B cell (primary cell): ENCODE measurements at regions not wholly inside any gene's neighbourhood (a gene's known extent, or its start where the extent isn't known, plus 50 kb on each side); places are given as distances from the start of the nearest gene placed in this dataset.

Source experiments
- ATAC-seq: fragments of 200-7000 bp; cut with Tn5 transposase; one replicate; pipeline ENCODE4 v1.10.0; 2021; ENCODE audit warnings: low read depth, mild to moderate bottlenecking, moderate number of reproducible peaks, moderate library complexity
- CTCF ChIA-PET: fragments of 350-600 bp; sonication (Branson Sonifier 250); formaldehyde crosslinking; loops from one replicate; lab custom pipeline; 2021; ENCODE audit warnings: antibody characterized with exemption, inconsistent platforms; lab: Charles Lee
- POLR2A ChIA-PET: fragments of 350-600 bp; sonication (Branson Sonifier 250); formaldehyde crosslinking; loops from one replicate; lab custom pipeline; 2021; ENCODE audit warnings: antibody characterized with exemption; lab: Charles Lee
- DNase-seq: peaks from one replicate; pipeline ENCODE4 v3.0.0; 2013
- H2AFZ ChIP-seq: 2 replicates; pipeline ENCODE4 v1.6.1; 2012; ENCODE audit warnings: mild to moderate bottlenecking, low read depth, low read length; ENCODE audit not compliant: insufficient read depth, poor library complexity, severe bottlenecking
- H3K27ac ChIP-seq, 2 donors: 1 replicate in 1 of 2; 2 replicates in 1 of 2; pipeline ENCODE4 v1.5.1; 2012 to 2013; ENCODE audit warnings: low read length in 2 of 2, mild to moderate bottlenecking in 2 of 2, moderate library complexity in 1 of 2
- H3K27me3 ChIP-seq, 4 experiments: fragments of 200-600 bp in 1 of 4; sonication (generic) in 1 of 4; replicated peaks in 1 of 4; 1 replicate in 2 of 4; 2 replicates in 2 of 4; pipeline versions ENCODE4 v1.6.1 to v1.7.0; 2013 to 2016; ENCODE audit warnings: low read length in 3 of 4, mild to moderate bottlenecking in 2 of 4, mixed read lengths in 1 of 4, moderate library complexity in 1 of 4; ENCODE audit not compliant: insufficient read depth in 4 of 4, control insufficient read depth in 3 of 4; ENCODE audit errors: control extremely low read depth in 1 of 4
- H3K36me3 ChIP-seq, 2 experiments: replicated peaks in 1 of 2; 1 replicate in 1 of 2; 2 replicates in 1 of 2; pipeline versions ENCODE4 v1.6.1 to v1.7.1; 2013; ENCODE audit warnings: low read length in 1 of 2; ENCODE audit not compliant: insufficient read depth in 2 of 2, control insufficient read depth in 1 of 2; ENCODE audit errors: control extremely low read depth in 1 of 2, extremely low read depth in 1 of 2
- H3K4me1 ChIP-seq, 2 donors: fragments of 200-600 bp in 1 of 2; sonication (generic) in 1 of 2; 1 replicate in 1 of 2; 2 replicates in 1 of 2; pipeline versions ENCODE4 v1.5.1 to v1.6.1; 2013 to 2017; ENCODE audit warnings: low read length in 2 of 2; ENCODE audit not compliant: control insufficient read depth in 2 of 2, insufficient read depth in 2 of 2
- H3K4me2 ChIP-seq: replicated peaks from 2 replicates; pipeline ENCODE3; 2012; ENCODE audit warnings: mild to moderate bottlenecking, low read depth, low read length; ENCODE audit not compliant: poor library complexity, severe bottlenecking
- H3K4me3 ChIP-seq, 5 experiments: fragments of 200-600 bp in 1 of 5; sonication (generic) in 1 of 5; 1 replicate in 3 of 5; 2 replicates in 2 of 5; pipeline versions ENCODE4 v1.5.1 to v1.7.0; 2011 to 2016; ENCODE audit warnings: low read length in 4 of 5, mild to moderate bottlenecking in 4 of 5, low read depth in 2 of 5, control low read depth in 1 of 5, moderate library complexity in 1 of 5; ENCODE audit not compliant: insufficient read depth in 1 of 5; ENCODE audit errors: control extremely low read depth in 1 of 5, extremely low read depth in 1 of 5
- H3K79me2 ChIP-seq: fragments of 200-600 bp; sonication (generic); one replicate; pipeline ENCODE4 v1.6.0; 2016; ENCODE audit warnings: low read length; ENCODE audit not compliant: control insufficient read depth, insufficient read depth
- H3K9ac ChIP-seq: fragments of 200-600 bp; sonication (generic); 2 replicates; pipeline ENCODE4 v1.6.1; 2017; ENCODE audit warnings: mild to moderate bottlenecking, low read length, moderate library complexity
- H3K9me3 ChIP-seq, 3 donors: one replicate each; pipeline versions ENCODE4 v1.6.1 to v1.7.1; 2013; ENCODE audit warnings: low read length in 2 of 3; ENCODE audit not compliant: control insufficient read depth in 2 of 3, insufficient read depth in 1 of 3; ENCODE audit errors: control extremely low read depth in 1 of 3
- H4K20me1 ChIP-seq: 2 replicates; pipeline ENCODE4 v1.6.0; 2012; ENCODE audit warnings: mild to moderate bottlenecking, low read length; ENCODE audit not compliant: insufficient read depth, control insufficient read depth, poor library complexity, severe bottlenecking
- H3K27ac Mint-ChIP-seq: one replicate; pipeline ENCODE4 v1.8.0; 2021; ENCODE audit warnings: mixed read lengths
- H3K27me3 Mint-ChIP-seq: one replicate; pipeline ENCODE4 v1.8.0; 2021; ENCODE audit warnings: mixed read lengths
- H3K4me1 Mint-ChIP-seq: one replicate; pipeline ENCODE4 v1.8.0; 2021; ENCODE audit warnings: mixed read lengths
- H3K4me3 Mint-ChIP-seq: one replicate; pipeline ENCODE4 v1.8.0; 2021; ENCODE audit warnings: mixed read lengths
- H3K9me3 Mint-ChIP-seq: one replicate; pipeline ENCODE4 v1.8.0; 2022; ENCODE audit warnings: mixed read lengths; ENCODE audit not compliant: insufficient read depth
- EZH2 ChIP-seq: IDR thresholded peaks from 2 replicates; pipeline ENCODE4 v1.6.1; 2012; ENCODE audit warnings: borderline replicate concordance, low read depth, mild to moderate bottlenecking, moderate library complexity, low read length; ENCODE audit not compliant: insufficient read depth, poor library complexity, severe bottlenecking
- WGBS: methylation state at CpG from one replicate; pipeline ENCODE4 v1.1.5; 2013; ENCODE audit warnings: missing lambda C conversion rate; ENCODE audit not compliant: insufficient coverage; 5-methylcytosine and 5-hydroxymethylcytosine counted together
- intact Hi-C: fragments of 100-400 bp; cut with micrococcal nuclease; formaldehyde crosslinking; loops from one replicate; pipeline ENCODE4 v1.10.0; 2022
- TF ChIP-seq, protein P1 (sequence below): fragments of 200-600 bp; IDR thresholded peaks from one replicate; pipeline ENCODE4 v1.8.0; 2022; ENCODE audit warnings: antibody characterized with exemption, mild to moderate bottlenecking

DNA sequence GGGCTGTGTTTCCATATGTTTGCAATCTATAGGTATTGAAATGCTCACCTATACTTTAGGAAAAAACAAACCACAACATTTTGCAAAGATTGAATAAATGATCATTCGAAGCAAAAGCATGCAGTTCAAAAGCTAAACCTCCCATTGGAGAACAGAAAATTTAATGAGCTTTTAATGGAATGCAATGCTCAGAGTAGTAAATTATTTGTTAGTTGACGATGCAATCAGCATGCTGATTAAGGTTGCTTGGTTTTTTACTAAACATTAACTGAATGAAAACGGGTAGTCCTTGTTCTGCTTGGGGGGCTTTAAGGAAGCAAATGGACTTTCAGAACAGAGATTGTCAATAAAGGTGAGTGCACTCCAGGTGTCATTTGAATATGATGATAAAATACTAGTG is 123.3 kb upstream of the TMEM161B start:
- ChIA-PET POLR2A (no interaction called here), CTCF (no interaction called here)
- ATAC-seq (no peak), DNase-seq (no peak)
- no peaks in the 10 kb centered on the region for H3K9me3 Mint-ChIP-seq
- no peak overlapping the region for H3K27ac Mint-ChIP-seq
- no peaks in the 10 kb centered on the region for H3K4me1 Mint-ChIP-seq
- Histone ChIP-seq H3K9ac (no peak overlapping the region), H3K27me3 (peaks cover 0 to 2% (median 0%) of the 10 kb centered on the region in 4 experiments), H2AFZ (no peak overlapping the region), H3K4me2 (no peak overlapping the region), H4K20me1 (no peaks in the 10 kb centered on the region), H3K4me1 (no peaks in the 10 kb centered on the region), H3K36me3 (no peaks in the 10 kb centered on the region), H3K4me3 (no peak overlapping the region), H3K9me3 (no peaks in the 10 kb centered on the region), H3K27ac (no peak overlapping the region), H3K79me2 (no peaks in the 10 kb centered on the region)
- no peak overlapping the region for H3K4me3 Mint-ChIP-seq
- no peak for TF ChIP-seq EZH2
- TF ChIP-seq, protein P1, sequence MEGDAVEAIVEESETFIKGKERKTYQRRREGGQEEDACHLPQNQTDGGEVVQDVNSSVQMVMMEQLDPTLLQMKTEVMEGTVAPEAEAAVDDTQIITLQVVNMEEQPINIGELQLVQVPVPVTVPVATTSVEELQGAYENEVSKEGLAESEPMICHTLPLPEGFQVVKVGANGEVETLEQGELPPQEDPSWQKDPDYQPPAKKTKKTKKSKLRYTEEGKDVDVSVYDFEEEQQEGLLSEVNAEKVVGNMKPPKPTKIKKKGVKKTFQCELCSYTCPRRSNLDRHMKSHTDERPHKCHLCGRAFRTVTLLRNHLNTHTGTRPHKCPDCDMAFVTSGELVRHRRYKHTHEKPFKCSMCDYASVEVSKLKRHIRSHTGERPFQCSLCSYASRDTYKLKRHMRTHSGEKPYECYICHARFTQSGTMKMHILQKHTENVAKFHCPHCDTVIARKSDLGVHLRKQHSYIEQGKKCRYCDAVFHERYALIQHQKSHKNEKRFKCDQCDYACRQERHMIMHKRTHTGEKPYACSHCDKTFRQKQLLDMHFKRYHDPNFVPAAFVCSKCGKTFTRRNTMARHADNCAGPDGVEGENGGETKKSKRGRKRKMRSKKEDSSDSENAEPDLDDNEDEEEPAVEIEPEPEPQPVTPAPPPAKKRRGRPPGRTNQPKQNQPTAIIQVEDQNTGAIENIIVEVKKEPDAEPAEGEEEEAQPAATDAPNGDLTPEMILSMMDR, result no peak
- H3K27me3 Mint-ChIP-seq, result peaks cover 24% of the 10 kb centered on the region
- intact Hi-C loops, result no loop called here
- WGBS, result 100% methylated on average over 1 of the region's 3 CpGs

DNA sequence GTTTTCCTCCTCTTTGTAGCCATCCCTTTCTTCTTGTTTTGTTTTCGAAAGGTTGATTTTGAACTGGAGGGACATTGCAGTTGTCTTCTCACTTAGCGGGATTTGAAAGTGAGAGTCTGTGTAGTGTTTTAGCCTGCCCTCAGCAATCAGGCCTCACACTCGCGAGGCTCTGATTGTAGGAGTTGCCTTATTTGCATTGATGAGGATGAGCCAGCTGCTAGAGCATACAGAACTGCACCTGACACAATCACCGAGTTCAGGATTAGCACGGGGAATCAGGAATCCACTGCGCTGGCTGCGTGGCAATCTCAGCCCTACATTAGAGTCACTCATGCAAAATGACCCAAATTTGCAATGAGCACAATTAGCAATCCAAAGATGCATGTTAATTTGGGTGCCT is 122.5 kb upstream of the TMEM161B start:
- no peaks in the 10 kb centered on the region for H3K4me1 Mint-ChIP-seq
- H3K4me3 Mint-ChIP-seq, result no peak overlapping the region
- H3K9me3 Mint-ChIP-seq, result no peaks in the 10 kb centered on the region
- no peak overlapping the region for H3K9ac ChIP-seq
- no peaks in the 10 kb centered on the region for H3K9me3 ChIP-seq
- no peaks in the 10 kb centered on the region for H3K79me2 ChIP-seq
- no peak overlapping the region for H3K4me2 ChIP-seq
- ChIA-PET POLR2A (no interaction called here), CTCF (no interaction called here)
- H3K27me3 Mint-ChIP-seq, result peaks cover 17% of the 10 kb centered on the region
- no peak for ATAC-seq
- H3K27me3 ChIP-seq, result no peaks in the 10 kb centered on the region
- no peaks in the 10 kb centered on the region for H3K36me3 ChIP-seq
- H3K4me1 ChIP-seq, result no peaks in the 10 kb centered on the region
- H4K20me1 ChIP-seq, result no peaks in the 10 kb centered on the region
- no peak for DNase-seq
- H3K27ac Mint-ChIP-seq, result no peak overlapping the region
- WGBS, result 65% methylated on average over 6 of the region's 8 CpGs
- no peak overlapping the region for H3K27ac ChIP-seq
- intact Hi-C loops, result no loop called here
- TF ChIP-seq, protein P1, result no peak
- no peak for TF ChIP-seq EZH2
- no peak overlapping the region for H2AFZ ChIP-seq
- H3K4me3 ChIP-seq, result no peak overlapping the region
